ENCODE measurements at regions not wholly inside any gene's neighbourhood (a gene's known extent, or its start where the extent isn't known, plus 50 kb on each side); places are given as distances from the start of the nearest gene placed in this dataset.
"Not testable (repeated sequence)": the region's sequence is repeated elsewhere in the genome, so short reads cannot be mapped to it uniquely, and the experiment has no call there.

DNA sequence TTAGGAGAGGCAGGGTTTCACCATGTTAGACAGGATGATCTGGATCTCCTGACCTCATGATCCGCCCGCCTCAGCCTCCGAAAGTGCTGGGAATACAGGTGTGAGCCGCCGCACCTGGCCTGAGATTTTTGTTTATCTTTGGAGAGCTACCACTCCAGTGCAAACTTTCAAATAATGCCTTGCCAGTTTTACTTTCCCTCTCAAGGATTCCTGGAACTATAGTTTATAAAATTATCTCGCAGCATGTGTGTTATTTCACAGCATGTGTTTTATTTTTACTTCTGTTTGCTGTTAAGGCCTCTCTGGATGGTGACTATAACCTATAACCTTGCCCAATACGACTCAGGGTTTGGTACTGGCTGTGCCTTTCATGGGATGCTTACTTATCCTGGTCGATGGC lies 458.0 kb upstream of the NDN start:
- TF ChIP-seq, protein P1, sequence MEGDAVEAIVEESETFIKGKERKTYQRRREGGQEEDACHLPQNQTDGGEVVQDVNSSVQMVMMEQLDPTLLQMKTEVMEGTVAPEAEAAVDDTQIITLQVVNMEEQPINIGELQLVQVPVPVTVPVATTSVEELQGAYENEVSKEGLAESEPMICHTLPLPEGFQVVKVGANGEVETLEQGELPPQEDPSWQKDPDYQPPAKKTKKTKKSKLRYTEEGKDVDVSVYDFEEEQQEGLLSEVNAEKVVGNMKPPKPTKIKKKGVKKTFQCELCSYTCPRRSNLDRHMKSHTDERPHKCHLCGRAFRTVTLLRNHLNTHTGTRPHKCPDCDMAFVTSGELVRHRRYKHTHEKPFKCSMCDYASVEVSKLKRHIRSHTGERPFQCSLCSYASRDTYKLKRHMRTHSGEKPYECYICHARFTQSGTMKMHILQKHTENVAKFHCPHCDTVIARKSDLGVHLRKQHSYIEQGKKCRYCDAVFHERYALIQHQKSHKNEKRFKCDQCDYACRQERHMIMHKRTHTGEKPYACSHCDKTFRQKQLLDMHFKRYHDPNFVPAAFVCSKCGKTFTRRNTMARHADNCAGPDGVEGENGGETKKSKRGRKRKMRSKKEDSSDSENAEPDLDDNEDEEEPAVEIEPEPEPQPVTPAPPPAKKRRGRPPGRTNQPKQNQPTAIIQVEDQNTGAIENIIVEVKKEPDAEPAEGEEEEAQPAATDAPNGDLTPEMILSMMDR (IDR thresholded peaks at IDR 0.05): not testable (repeated sequence)
- TF ChIP-seq POLR2A (IDR thresholded peaks at IDR 0.05): not testable (repeated sequence)

All from uterus (tissue), 2 donors.